Esophagus muscularis mucosa (tissue), 3 donors: ENCODE measurements at regions not wholly inside any gene's neighbourhood (a gene's known extent, or its start where the extent isn't known, plus 50 kb on each side); places are given as distances from the start of the nearest gene placed in this dataset.

ENCODE experiments used
- CTCF ChIP-seq, 3 experiments: fragments of 200-600 bp in 2 of 3; fragments of 450-650 bp in 1 of 3; sonication (generic) in 2 of 3; IDR thresholded peaks; one replicate each; pipeline ENCODE4 v1.5.1; 2017 to 2019; ENCODE audit warnings: antibody characterized with exemption in 3 of 3, mild to moderate bottlenecking in 2 of 3, moderate library complexity in 1 of 3
- POLR2A ChIP-seq: fragments of 450-650 bp; IDR thresholded peaks from one replicate; pipeline ENCODE4 v1.6.1; 2017; ENCODE audit warnings: antibody characterized with exemption, moderate library complexity, mild to moderate bottlenecking, low read depth
- POLR2AphosphoS5 ChIP-seq, 2 donors: sonication (generic); formaldehyde crosslinking; IDR thresholded peaks; one replicate each; pipeline ENCODE4 v1.6.1; 2017; ENCODE audit warnings: antibody characterized with exemption in 2 of 2

GRCh38 chr6:147805155-147805554, 296.7 kb downstream of the SAMD5 start:
- TF ChIP-seq CTCF (IDR thresholded peaks at IDR 0.05), result no peak
- no peak for TF ChIP-seq POLR2AphosphoS5 (IDR thresholded peaks at IDR 0.05)
- no peak for TF ChIP-seq POLR2A
